A673 (cell line): ENCODE measurements at regions not wholly inside any gene's neighbourhood (a gene's known extent, or its start where the extent isn't known, plus 50 kb on each side); places are given as distances from the start of the nearest gene placed in this dataset.

Source experiments
- CTCF ChIP-seq: fragments of 300-800, 200-600 bp; sonication (generic); conservative IDR thresholded peaks from 2 replicates; pipeline ENCODE4 v1.5.1; 2017; ENCODE audit warnings: low read depth, mild to moderate bottlenecking, antibody characterized with exemption, low read length, moderate library complexity, mixed read lengths
- EZH2 ChIP-seq: fragments of 200-600 bp; sonication (generic); IDR thresholded peaks from 2 replicates; pipeline ENCODE4 v1.6.1; 2017; ENCODE audit warnings: borderline replicate concordance, low read depth, mild to moderate bottlenecking, mixed read lengths, antibody characterized with exemption, low read length; ENCODE audit not compliant: poor library complexity, severe bottlenecking

DNA sequence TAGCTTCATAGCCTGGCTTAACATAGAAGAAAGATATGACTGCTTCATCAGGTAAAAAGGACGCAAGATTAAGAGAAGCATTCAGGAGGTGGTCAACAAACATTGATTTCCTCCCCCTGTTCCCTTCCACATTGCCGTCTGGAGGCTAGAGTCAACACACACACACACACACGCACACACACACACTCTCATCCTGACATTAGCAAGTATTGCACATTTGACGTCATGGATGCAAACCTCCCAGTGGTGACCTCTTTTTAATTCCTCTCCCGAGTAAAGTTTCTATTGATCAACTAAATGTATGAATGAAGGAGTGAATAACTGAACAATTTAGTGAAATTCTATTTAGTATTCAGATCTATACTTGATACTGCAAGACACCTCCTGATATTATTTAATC lies 332.8 kb downstream of the ELAVL2 start:
- TF ChIP-seq CTCF (no peak), EZH2 (no peak)
